Heart left ventricle (tissue), 16 donors: ENCODE measurements at regions not wholly inside any gene's neighbourhood (a gene's known extent, or its start where the extent isn't known, plus 50 kb on each side); places are given as distances from the start of the nearest gene placed in this dataset.

Experiments used
- ATAC-seq, 4 donors: fragments of 200-7000 bp; cut with Tn5 transposase; one replicate each; pipeline ENCODE4 v1.9.1; 2020 to 2022; ENCODE audit warnings: moderate library complexity in 4 of 4, mild to moderate bottlenecking in 3 of 4, moderate number of reproducible peaks in 1 of 4
- DNase-seq, 5 donors: peaks; one replicate each; pipeline ENCODE4 v3.0.0-alpha.2; 2020
- H3K27ac ChIP-seq, 12 donors: fragments of 200-600 bp; sonication (generic) in 4 of 12; one replicate each; pipeline versions ENCODE4 v1.5.0 to v1.8.0; 2016 to 2022; ENCODE audit warnings: mild to moderate bottlenecking in 2 of 12
- H3K27me3 ChIP-seq, 9 donors: fragments of 200-600 bp; sonication (generic) in 2 of 9; one replicate each; pipeline versions ENCODE4 v1.5.1 to v1.8.0; 2016 to 2022; ENCODE audit warnings: mild to moderate bottlenecking in 3 of 9
- H3K36me3 ChIP-seq, 9 donors: fragments of 200-600 bp; sonication (generic) in 2 of 9; one replicate each; pipeline versions ENCODE4 v1.5.0 to v1.8.0; 2018 to 2022; ENCODE audit warnings: mild to moderate bottlenecking in 2 of 9
- H3K4me1 ChIP-seq, 12 donors: fragments of 200-600 bp; sonication (generic) in 4 of 12; one replicate each; pipeline versions ENCODE4 v1.5.0 to v1.8.0; 2016 to 2022; ENCODE audit warnings: mild to moderate bottlenecking in 3 of 12
- H3K4me3 ChIP-seq, 12 donors: fragments of 200-600 bp; sonication (generic) in 4 of 12; one replicate each; pipeline versions ENCODE4 v1.5.0 to v1.8.0; 2017 to 2022; ENCODE audit warnings: mild to moderate bottlenecking in 9 of 12, moderate library complexity in 4 of 12
- H3K9me3 ChIP-seq, 12 donors: fragments of 200-600 bp; sonication (generic) in 4 of 12; one replicate each; pipeline versions ENCODE4 v1.5.0 to v1.8.0; 2016 to 2022; ENCODE audit warnings: mild to moderate bottlenecking in 1 of 12
- POLR2A ChIP-seq, 2 donors: fragments of 450-650 bp; IDR thresholded peaks; one replicate each; pipeline ENCODE4 v1.6.1; 2017; ENCODE audit warnings: antibody characterized with exemption in 2 of 2, mild to moderate bottlenecking in 2 of 2, moderate library complexity in 2 of 2
- WGBS, 4 donors: extraction: QIAGEN DNeasy Blood & Tissue Kit in 2 of 4; methylation state at CpG; one replicate each; pipeline versions ENCODE4 v1.1.5 to v1.1.7; 2013 to 2018; 5-methylcytosine and 5-hydroxymethylcytosine counted together
- intact Hi-C, 10 donors: fragments of 100-400 bp; cut with DNase I; formaldehyde crosslinking; loops; one replicate each; pipeline versions ENCODE4 v1.11.1 to v1.14.2; 2022
- TF ChIP-seq, protein P1 (sequence below), 12 donors: fragments of 200-600 bp; sonication (generic) in 4 of 12; IDR thresholded peaks; one replicate each; pipeline versions ENCODE4 v1.5.0 to v1.8.0; 2018 to 2022; ENCODE audit warnings: antibody characterized with exemption in 12 of 12, mild to moderate bottlenecking in 5 of 12
- donor health status: ischemic (EF 13 %, LVEDD 7.1; RV severe dilation, severe dysfunction).
- donor health status: healthy with polysubstance abuse.
- donor health status: DM: no; HTN: yes; CAD: no.
- donor health status: DM: no; HTN: no; CAD: no.
- donor health status: ischemic (EF 25% LVEDD 6.9; RV normal size, moderate dysfunction).
- donor health status: ischemic (EF 25% LVEDD 5.7; RV mildly dilated, moderate dysfunction).
- donor health status: healthy.
- donor health status: DM: yes; HTN: yes; CAD: no.
- donor health status: ischemic (EF 35%, LVEDD 5.7; RV mildly dilated, moderate dysfunction).
- donor health status: nonischemic (EF 11% LVEDD 7.7; RV severe dilation, severe dysfunction).
- donor health status: DM: yes; HTN: yes; CAD: no.
- donor health status: PGD.
- donor health status: ischemic (EF 29% LVEDD 5.4; RV normal size, mild dysfunction).
- donor health status: nonischemic (EF 23%, LVEDD 6.1; RV moderate dilation, normal function).

DNA sequence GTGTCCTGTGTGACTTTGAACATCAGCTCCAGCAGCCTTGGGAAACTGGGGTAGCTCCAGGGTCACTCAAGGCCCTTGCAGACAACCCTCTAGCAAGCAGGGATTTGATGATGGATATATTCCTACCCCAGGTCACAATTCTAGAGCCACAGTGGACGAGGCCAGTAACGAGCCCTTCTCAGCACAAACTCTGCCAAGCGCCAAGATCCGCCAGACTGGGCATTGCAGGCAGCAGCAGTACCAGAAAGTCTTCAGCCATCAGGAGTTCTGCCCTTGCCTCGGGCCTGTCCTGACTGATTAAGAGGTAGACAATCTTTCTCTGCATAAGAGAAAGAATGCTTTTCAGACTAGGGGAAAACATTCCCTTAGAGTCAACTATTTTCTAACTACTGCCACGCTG, 259.1 kb downstream of the FBXO15 start:
- intact Hi-C loops = no loop called here
- ATAC-seq = no peak
- 73 to 84% (median 81%) methylated on average over 6 of the region's 6 CpGs for WGBS, 4 donors

DNA sequence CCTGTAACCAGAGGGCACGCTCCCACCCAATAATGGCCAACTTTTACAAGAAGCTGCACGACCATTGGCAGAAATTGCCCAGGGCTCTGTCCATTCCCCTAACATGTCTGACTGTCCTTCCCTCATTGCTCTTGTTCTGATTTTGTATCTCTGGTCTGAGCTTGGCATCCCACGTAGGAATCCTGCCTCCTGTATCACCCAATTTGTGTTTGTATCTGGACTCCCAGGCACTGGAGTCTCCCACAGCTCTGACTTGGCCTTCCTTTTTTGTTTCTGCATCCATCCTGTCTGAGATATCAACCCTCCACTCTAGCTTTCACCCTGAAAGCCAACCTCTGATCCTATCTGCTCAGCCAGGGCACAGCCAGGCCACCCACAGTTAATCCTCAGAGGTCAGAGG, 259.8 kb downstream of the FBXO15 start:
- Histone ChIP-seq H3K36me3 (no peaks in the 10 kb centered on the region), H3K27me3 (peaks cover 0 to 4% (median 0%) of the 10 kb centered on the region in 9 donors), H3K4me3 (no peak overlapping the region), H3K27ac (no peak overlapping the region), H3K9me3 (no peaks in the 10 kb centered on the region), H3K4me1 (no peaks in the 10 kb centered on the region)
- DNase-seq (no peak), ATAC-seq (no peak)
- intact Hi-C loops = no loop called here
- 67 to 82% (median 80%) methylated on average over 3 of the region's 3 CpGs for WGBS, 4 donors
- TF ChIP-seq POLR2A (IDR thresholded peaks at IDR 0.05) = no peak
- TF ChIP-seq, protein P1, sequence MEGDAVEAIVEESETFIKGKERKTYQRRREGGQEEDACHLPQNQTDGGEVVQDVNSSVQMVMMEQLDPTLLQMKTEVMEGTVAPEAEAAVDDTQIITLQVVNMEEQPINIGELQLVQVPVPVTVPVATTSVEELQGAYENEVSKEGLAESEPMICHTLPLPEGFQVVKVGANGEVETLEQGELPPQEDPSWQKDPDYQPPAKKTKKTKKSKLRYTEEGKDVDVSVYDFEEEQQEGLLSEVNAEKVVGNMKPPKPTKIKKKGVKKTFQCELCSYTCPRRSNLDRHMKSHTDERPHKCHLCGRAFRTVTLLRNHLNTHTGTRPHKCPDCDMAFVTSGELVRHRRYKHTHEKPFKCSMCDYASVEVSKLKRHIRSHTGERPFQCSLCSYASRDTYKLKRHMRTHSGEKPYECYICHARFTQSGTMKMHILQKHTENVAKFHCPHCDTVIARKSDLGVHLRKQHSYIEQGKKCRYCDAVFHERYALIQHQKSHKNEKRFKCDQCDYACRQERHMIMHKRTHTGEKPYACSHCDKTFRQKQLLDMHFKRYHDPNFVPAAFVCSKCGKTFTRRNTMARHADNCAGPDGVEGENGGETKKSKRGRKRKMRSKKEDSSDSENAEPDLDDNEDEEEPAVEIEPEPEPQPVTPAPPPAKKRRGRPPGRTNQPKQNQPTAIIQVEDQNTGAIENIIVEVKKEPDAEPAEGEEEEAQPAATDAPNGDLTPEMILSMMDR (IDR thresholded peaks at IDR 0.05) = no peak

More for the DNA sequence above, 259.1 kb downstream of the FBXO15 start:
- no peak for DNase-seq
- no peaks in the 10 kb centered on the region for H3K9me3 ChIP-seq
- H3K36me3 ChIP-seq = no peaks in the 10 kb centered on the region
- no peak for TF ChIP-seq POLR2A (IDR thresholded peaks at IDR 0.05)
- TF ChIP-seq, protein P1 (IDR thresholded peaks at IDR 0.05) = no peak
- no peak overlapping the region for H3K27ac ChIP-seq
- peaks cover 0 to 4% (median 0%) of the 10 kb centered on the region in 9 donors for H3K27me3 ChIP-seq
- no peaks in the 10 kb centered on the region for H3K4me1 ChIP-seq
- H3K4me3 ChIP-seq = no peak overlapping the region

DNA sequence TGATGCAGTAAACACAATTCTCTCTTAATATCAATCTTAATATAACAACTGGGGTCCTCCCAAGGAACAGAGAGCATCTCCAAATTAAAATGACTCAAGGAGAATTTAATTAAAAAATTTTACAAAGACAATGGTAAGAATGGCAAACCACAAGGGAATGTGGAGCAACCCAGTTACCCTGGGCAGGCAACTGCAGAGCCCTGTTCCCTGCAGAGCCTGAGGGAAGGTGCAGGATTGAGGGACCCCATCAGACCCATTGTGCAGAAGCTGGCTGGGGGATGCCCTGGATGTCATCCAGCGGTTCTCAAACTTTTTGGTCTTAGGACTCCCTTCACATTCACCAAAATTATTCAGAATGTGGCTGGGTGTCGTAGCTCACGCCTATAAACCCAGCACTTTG, 262.8 kb downstream of the FBXO15 start:
- intact Hi-C loops = no loop called here
- no peak overlapping the region for H3K4me3 ChIP-seq
- TF ChIP-seq, protein P1 (IDR thresholded peaks at IDR 0.05) = no peak
- TF ChIP-seq POLR2A (IDR thresholded peaks at IDR 0.05) = no peak
- ATAC-seq (no peak), DNase-seq (no peak)
- H3K9me3 ChIP-seq = no peaks in the 10 kb centered on the region
- 90 to 100% (median 96%) methylated on average over 3 of the region's 3 CpGs for WGBS, 4 donors
- no peak overlapping the region for H3K27ac ChIP-seq
- H3K27me3 ChIP-seq = no peaks in the 10 kb centered on the region
- no peaks in the 10 kb centered on the region for H3K36me3 ChIP-seq
- no peaks in the 10 kb centered on the region for H3K4me1 ChIP-seq

DNA sequence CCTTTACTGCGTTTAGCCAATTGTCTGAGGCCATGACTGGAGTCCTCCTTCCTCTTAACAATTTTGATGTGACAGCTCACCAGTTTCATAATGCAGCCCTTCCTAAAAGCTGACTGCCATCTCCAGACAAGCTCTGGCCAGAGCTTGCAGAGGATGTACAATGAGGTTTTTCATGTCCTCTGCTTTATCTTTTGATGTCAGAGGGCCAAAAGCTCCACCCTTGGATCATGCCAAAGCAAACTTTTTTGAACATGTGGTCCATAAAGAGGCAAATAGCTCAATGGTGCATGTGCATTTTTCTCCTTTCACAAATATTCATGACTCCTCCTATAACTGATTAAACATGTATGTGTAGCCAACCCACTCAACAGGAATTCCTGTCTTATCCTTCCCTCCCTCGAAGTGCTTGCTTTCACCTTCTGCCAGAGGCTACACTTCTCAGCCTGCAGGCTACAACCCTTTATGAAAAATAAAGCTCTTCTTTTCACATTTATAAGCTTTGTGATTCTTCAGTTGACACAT, 266.2 kb downstream of the FBXO15 start:
- intact Hi-C loops = no loop called here
- TF ChIP-seq POLR2A (IDR thresholded peaks at IDR 0.05) = no peak
- TF ChIP-seq, protein P1 (IDR thresholded peaks at IDR 0.05) = no peak
- H3K27ac ChIP-seq = no peak overlapping the region
- no peaks in the 10 kb centered on the region for H3K9me3 ChIP-seq
- 35 to 57% (median 50%) methylated on average over 2 of the region's 2 CpGs for WGBS, 4 donors
- no peaks in the 10 kb centered on the region for H3K36me3 ChIP-seq
- no peak for ATAC-seq
- H3K4me3 ChIP-seq = no peak overlapping the region
- H3K27me3 ChIP-seq = no peaks in the 10 kb centered on the region
- H3K4me1 ChIP-seq = no peaks in the 10 kb centered on the region
- no peak for DNase-seq
